GM12892 (cell line): ENCODE measurements at regions not wholly inside any gene's neighbourhood (a gene's known extent, or its start where the extent isn't known, plus 50 kb on each side); places are given as distances from the start of the nearest gene placed in this dataset.

ENCODE experiments used
- DNase-seq: peaks from one replicate; pipeline ENCODE4 v3.0.0; 2011; ENCODE audit not compliant: insufficient read length
- FAIRE-seq: peaks from 2 replicates; lab custom pipeline; 2011; peaks lifted over from hg19 to GRCh38; lab: Jason Lieb, UNC
- POLR2A ChIP-seq: IDR thresholded peaks from 2 replicates; pipeline ENCODE4 v1.6.1; 2011; ENCODE audit warnings: low read depth, low read length, control low read depth
- POLR2AphosphoS5 ChIP-seq: IDR thresholded peaks from 2 replicates; pipeline ENCODE4 v1.6.1; 2011; ENCODE audit warnings: low read depth, low read length, control low read depth
- TAF1 ChIP-seq: IDR thresholded peaks from 2 replicates; pipeline ENCODE4 v1.6.1; 2011; ENCODE audit warnings: low read depth, mild to moderate bottlenecking, control low read depth, low read length, borderline replicate concordance

DNA sequence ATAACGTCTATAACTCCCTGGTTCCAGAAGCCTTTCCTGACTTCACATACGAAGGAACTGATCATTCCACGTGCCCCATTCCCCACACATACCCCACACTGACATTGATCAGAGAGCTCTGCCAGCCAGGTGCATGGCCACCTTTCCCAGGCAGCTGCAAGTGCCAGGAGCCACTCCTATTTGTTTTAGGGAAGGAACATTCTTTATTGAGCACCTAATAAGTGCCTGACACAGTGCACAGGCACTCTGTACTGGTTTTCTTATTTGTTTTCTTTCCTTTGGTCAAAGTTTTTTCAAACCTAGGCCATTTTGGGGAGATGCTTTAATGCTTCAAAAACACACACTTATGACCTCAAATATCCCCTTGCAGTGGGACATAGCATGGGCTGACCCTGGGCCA lies 50.0 kb downstream of the PITPNM2 start:
- no peak for TF ChIP-seq POLR2AphosphoS5
- no peak for TF ChIP-seq TAF1
- TF ChIP-seq POLR2A = no peak
- FAIRE-seq = no peak
- DNase-seq = no peak

GRCh38 chr12:123100450-123100849 lies 50.4 kb downstream of the PITPNM2 start:
- DNase-seq = no peak
- no peak for FAIRE-seq
- TF ChIP-seq TAF1 (no peak), POLR2A (no peak), POLR2AphosphoS5 (no peak)

DNA sequence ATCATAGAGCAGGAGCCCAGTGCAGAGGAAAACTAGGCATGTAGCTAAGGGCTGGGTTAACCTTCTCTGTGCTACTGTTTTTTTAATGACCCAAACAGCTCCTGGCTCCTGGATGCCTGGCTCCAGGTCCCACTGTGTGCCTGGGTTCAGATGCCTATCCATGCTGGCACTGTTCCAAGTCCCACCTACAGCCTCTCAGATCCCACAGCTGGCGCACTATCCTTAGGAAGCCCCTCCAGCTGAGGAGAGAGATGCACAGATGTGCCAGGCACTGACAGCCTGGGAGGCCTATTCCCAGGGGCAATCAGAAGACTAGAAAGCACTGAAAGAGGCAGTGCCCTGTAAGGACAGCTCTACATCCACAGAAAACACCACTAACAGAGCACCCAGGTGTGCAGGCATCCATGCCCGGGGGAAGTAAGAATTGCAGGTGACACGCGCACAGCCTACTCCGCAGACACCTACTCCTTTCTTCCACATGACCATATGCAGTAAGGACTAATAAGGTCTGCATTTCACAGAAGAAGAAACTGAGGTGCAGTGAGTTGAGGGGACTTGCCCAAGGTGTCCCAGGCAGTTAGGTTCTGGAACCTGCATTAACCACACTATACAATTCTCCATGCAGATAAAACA lies 51.2 kb downstream of the PITPNM2 start:
- FAIRE-seq (no peak), DNase-seq (no peak)
- TF ChIP-seq POLR2A (no peak), TAF1 (no peak), POLR2AphosphoS5 (no peak)

- TF ChIP-seq POLR2A = no peak
- no peak for TF ChIP-seq POLR2AphosphoS5
- TF ChIP-seq TAF1 = no peak
- no peak for FAIRE-seq
- no peak for DNase-seq
Measured at GRCh38 chr12:123098780-123099179, 52.1 kb downstream of the PITPNM2 start.

DNA sequence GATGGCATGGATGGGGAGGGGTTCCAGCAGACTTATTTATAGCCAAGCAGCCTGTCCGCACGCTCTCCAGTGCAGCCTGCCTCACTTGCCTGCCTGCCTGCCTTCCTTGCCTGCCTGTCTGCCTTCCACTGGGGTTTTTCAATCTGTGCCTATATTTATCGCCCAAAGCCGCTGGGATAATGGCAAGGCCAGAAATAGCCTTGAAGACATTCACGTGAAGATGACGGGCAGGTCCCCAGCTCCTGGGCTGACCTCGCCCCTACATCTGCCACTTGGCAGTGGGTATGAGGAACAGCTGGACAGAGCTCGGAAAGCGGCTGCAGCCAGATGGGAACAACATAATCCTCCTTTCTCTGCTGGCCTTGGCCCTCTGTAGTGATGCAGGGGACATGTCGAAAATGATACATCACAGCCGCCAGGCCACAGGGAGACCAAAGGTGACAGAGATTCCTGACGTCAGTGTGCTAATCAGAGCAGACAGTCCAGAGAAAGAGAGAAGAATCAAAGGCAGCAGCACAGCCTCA lies 53.3 kb downstream of the PITPNM2 start:
- FAIRE-seq = no peak
- TF ChIP-seq POLR2AphosphoS5 (no peak), POLR2A (no peak), TAF1 (no peak)
- no peak for DNase-seq

DNA sequence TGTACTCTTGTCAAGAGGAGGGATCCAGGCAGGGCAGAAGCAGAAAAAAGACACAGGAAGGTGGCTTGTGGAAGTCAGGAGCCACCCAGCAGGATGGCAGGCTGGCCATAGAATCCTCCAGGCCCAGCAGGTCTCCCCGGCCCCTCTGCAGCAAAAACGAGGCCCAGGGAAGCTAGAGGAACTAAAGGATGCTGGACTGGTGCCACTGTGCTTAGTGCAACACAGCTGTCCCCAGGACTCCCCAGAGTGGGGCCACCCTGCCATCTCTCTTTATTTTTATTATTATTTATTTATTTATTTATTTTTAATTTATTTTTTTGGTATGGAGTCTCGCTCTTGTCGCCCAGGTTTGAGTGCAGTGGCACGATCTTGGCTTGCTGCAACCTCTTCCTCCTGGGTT lies 54.1 kb downstream of the PITPNM2 start:
- FAIRE-seq (no peak), DNase-seq (no peak)
- TF ChIP-seq POLR2A (no peak), TAF1 (no peak), POLR2AphosphoS5 (no peak)

- no peak for DNase-seq
- TF ChIP-seq TAF1 = no peak
- TF ChIP-seq POLR2AphosphoS5 = no peak
- no peak for FAIRE-seq
Measured at GRCh38 chr12:123096182-123096581, 54.7 kb downstream of the PITPNM2 start.

DNA sequence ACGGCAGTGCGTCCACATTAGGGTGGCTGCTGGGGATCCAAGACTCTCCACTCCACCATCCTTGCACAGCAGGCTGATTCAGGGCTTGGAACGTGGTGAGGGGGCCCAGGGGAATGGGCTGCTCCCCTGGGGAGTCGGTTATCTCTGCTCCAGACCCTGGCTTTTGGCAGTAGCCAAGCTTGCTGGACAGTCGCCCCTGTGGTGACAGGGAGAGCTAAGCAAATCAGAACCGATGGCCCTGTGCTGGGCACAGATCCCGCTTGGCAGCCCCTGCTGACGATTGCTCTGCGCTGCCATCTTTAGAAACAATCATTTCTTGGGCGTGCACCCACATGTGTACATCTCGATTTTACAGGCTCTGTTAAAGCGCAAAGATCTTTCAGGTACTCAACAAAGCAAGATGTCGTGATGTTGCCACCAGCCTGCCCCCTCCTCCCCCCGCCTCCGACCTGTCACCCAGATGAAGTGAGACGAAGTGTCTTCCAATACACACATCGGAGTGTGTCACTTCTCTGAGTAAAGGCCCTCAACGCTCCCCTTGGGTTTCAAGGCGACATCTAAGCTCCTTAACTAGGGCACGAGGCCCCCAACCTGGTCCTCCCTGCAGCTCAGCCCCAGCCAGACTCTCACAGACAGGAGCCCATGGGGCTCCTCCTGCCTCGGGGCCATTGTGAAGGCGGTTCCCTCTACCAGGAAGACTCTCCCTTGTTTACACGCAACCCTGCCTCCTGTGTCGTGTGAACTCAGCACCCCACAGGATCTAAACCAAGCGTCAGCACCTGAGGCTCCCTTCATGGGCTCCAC lies 55.6 kb downstream of the PITPNM2 start:
- no peak for TF ChIP-seq POLR2A
- TF ChIP-seq POLR2AphosphoS5 = no peak
- no peak for TF ChIP-seq TAF1
- DNase-seq (no peak), FAIRE-seq (no peak)

DNA sequence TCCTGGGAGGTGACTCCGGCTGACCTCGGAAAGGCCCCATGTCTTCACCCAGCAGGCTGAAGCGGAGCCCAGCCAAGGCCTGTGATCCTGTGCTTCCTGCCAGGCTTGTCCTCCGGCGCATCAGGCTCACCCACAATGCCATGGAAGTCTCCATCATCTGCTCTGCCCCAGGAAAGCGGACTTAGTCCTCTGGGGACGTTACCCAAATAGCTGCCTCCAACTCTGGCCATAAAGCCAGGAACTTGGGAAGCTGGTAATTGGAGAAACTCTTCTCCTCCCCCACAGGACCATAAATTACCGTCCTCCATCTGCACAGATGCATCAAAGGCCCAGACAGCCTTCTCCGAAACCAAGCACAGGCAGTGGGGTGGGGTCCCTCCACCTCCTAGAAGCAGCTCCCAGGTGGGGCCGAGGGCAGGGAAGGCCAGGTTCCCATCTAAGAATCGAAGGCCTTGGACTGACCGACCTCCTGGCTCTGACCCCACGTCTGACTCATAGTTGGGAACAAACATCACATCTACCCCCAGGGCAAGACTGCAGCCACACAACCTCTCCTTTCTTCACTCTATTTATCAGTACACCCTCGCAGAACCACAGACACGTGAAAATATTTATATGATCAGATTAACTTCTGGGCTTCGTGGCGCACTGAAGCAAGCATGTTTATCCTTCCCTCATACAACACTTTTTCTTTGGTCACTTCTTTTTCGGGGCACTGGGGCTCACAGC lies 56.4 kb downstream of the PITPNM2 start:
- TF ChIP-seq TAF1 (no peak), POLR2AphosphoS5 (no peak)
- DNase-seq = no peak
- FAIRE-seq = no peak

GRCh38 chr12:123092866-123093265 lies 58.0 kb downstream of the PITPNM2 start:
- no peak for DNase-seq
- TF ChIP-seq POLR2AphosphoS5 (no peak), POLR2A (no peak), TAF1 (no peak)
- FAIRE-seq = no peak

GRCh38 chr12:123091230-123092150 lies 59.4 kb downstream of the PITPNM2 start:
- TF ChIP-seq POLR2A = no peak
- no peak for TF ChIP-seq POLR2AphosphoS5
- no peak for FAIRE-seq
- no peak for DNase-seq
